H9 (cell line): ENCODE measurements at regions not wholly inside any gene's neighbourhood (a gene's known extent, or its start where the extent isn't known, plus 50 kb on each side); places are given as distances from the start of the nearest gene placed in this dataset.

ENCODE experiments used
- DNase-seq: peaks from one replicate; pipeline ENCODE4 v3.0.0-alpha.2; 2017
- H2AFZ ChIP-seq: one replicate; pipeline ENCODE4 v1.6.1; 2013; ENCODE audit warnings: mild to moderate bottlenecking, low read length, control low read depth, moderate library complexity
- H2AK5ac ChIP-seq: 2 replicates; pipeline ENCODE4 v1.6.1; 2013; ENCODE audit warnings: low read length, control low read depth, mixed read lengths; ENCODE audit not compliant: insufficient read length
- H2BK120ac ChIP-seq: one replicate; pipeline ENCODE4 v1.6.1; 2013; ENCODE audit warnings: low read depth, mild to moderate bottlenecking, low read length, control low read depth, inconsistent platforms; ENCODE audit not compliant: poor library complexity, severe bottlenecking
- H2BK12ac ChIP-seq: 2 replicates; pipeline ENCODE4 v1.6.1; 2013; ENCODE audit warnings: low read length, control low read depth, mixed read lengths, low read depth; ENCODE audit not compliant: insufficient read length
- H2BK15ac ChIP-seq: 2 replicates; pipeline ENCODE4 v1.6.1; 2013; ENCODE audit warnings: low read depth, low read length, control low read depth
- H2BK20ac ChIP-seq: one replicate; pipeline ENCODE4 v1.6.1; 2013; ENCODE audit warnings: low read depth, mild to moderate bottlenecking, low read length, control low read depth, inconsistent platforms; ENCODE audit not compliant: poor library complexity, severe bottlenecking
- H2BK5ac ChIP-seq: 2 replicates; pipeline ENCODE4 v1.6.1; 2013; ENCODE audit warnings: low read length, control low read depth, mixed read lengths; ENCODE audit not compliant: insufficient read length
- H3K14ac ChIP-seq: 2 replicates; pipeline ENCODE4 v1.6.1; 2013; ENCODE audit warnings: low read length, control low read depth; ENCODE audit not compliant: insufficient read depth
- H3K18ac ChIP-seq: 2 replicates; pipeline ENCODE4 v1.6.1; 2013; ENCODE audit warnings: low read depth, mild to moderate bottlenecking, mixed read lengths, low read length, control low read depth; ENCODE audit not compliant: insufficient read length
- H3K23ac ChIP-seq: 2 replicates; pipeline ENCODE4 v1.6.1; 2013; ENCODE audit warnings: low read length, control low read depth, mixed read lengths, low read depth; ENCODE audit not compliant: insufficient read length
- H3K23me2 ChIP-seq: 2 replicates; pipeline ENCODE4 v1.6.1; 2013; ENCODE audit warnings: low read depth, mild to moderate bottlenecking, mixed read lengths, low read length, control low read depth; ENCODE audit not compliant: insufficient read length, poor library complexity, severe bottlenecking
- H3K27ac ChIP-seq: 2 replicates; pipeline ENCODE4 v1.5.1; 2013; ENCODE audit warnings: low read length, control low read depth, mixed read lengths, low read depth; ENCODE audit not compliant: insufficient read length
- H3K27me3 ChIP-seq: 2 replicates; pipeline ENCODE4 v1.6.1; 2013; ENCODE audit warnings: low read length, control low read depth, inconsistent platforms; ENCODE audit not compliant: insufficient read depth
- H3K4ac ChIP-seq: 2 replicates; pipeline ENCODE4 v1.6.1; 2013; ENCODE audit warnings: low read depth, mild to moderate bottlenecking, control low read depth, inconsistent platforms, low read length, moderate library complexity
- H3K4me1 ChIP-seq: 2 replicates; pipeline ENCODE4 v1.6.1; 2013; ENCODE audit warnings: low read length, control low read depth, inconsistent platforms; ENCODE audit not compliant: insufficient read depth
- H3K4me2 ChIP-seq: 2 replicates; pipeline ENCODE4 v1.6.1; 2013; ENCODE audit warnings: low read length, control low read depth, mixed read lengths; ENCODE audit not compliant: insufficient read length, insufficient read depth
- H3K56ac ChIP-seq: 2 replicates; pipeline ENCODE4 v1.6.1; 2013; ENCODE audit warnings: low read depth, mild to moderate bottlenecking, mixed read lengths, low read length, control low read depth; ENCODE audit not compliant: insufficient read length
- H3K79me1 ChIP-seq: 2 replicates; pipeline ENCODE4 v1.6.1; 2013; ENCODE audit warnings: low read depth, mild to moderate bottlenecking, moderate library complexity, low read length, control low read depth, inconsistent platforms; ENCODE audit not compliant: insufficient read depth, poor library complexity, severe bottlenecking
- H3K79me2 ChIP-seq: 2 replicates; pipeline ENCODE4 v1.6.1; 2013; ENCODE audit warnings: low read length, control low read depth, inconsistent platforms; ENCODE audit not compliant: insufficient read depth
- H3K9ac ChIP-seq: 2 replicates; pipeline ENCODE4 v1.6.1; 2013; ENCODE audit warnings: low read length, control low read depth, mixed read lengths; ENCODE audit not compliant: insufficient read length; ENCODE audit errors: extremely low read depth
- H3K9me3 ChIP-seq: one replicate; pipeline ENCODE4 v1.6.1; 2013; ENCODE audit warnings: low read depth, low read length, inconsistent platforms; ENCODE audit not compliant: control insufficient read depth
- H3T11ph ChIP-seq: one replicate; pipeline ENCODE4 v1.6.1; 2013; ENCODE audit warnings: mild to moderate bottlenecking, low read length, control low read depth, inconsistent platforms
- H4K20me1 ChIP-seq: one replicate; pipeline ENCODE4 v1.6.1; 2013; ENCODE audit not compliant: control insufficient read depth, insufficient read length, insufficient read depth
- H4K5ac ChIP-seq: 2 replicates; pipeline ENCODE4 v1.6.1; 2013; ENCODE audit warnings: low read depth, mild to moderate bottlenecking, mixed read lengths, low read length, control low read depth; ENCODE audit not compliant: insufficient read length
- H4K8ac ChIP-seq: replicated peaks from 2 replicates; pipeline ENCODE4 v1.6.1; 2013; ENCODE audit warnings: low read length, control low read depth, mixed read lengths, low read depth; ENCODE audit not compliant: insufficient read length
- H4K91ac ChIP-seq: 2 replicates; pipeline ENCODE4 v1.6.1; 2013; ENCODE audit warnings: low read depth, mild to moderate bottlenecking, moderate library complexity, mixed read lengths, low read length, control low read depth; ENCODE audit not compliant: insufficient read length
- H3K27ac Mint-ChIP-seq, 3 experiments: 2 replicates in 2 of 3; 3 replicates in 1 of 3; pipeline ENCODE4 v1.8.0; 2020 to 2021; ENCODE audit warnings: mixed read lengths in 3 of 3, mild to moderate bottlenecking in 1 of 3, moderate library complexity in 1 of 3
- H3K27me3 Mint-ChIP-seq: 2 replicates; pipeline ENCODE4 v1.8.0; 2021; ENCODE audit warnings: low read depth, mild to moderate bottlenecking, moderate library complexity, mixed read lengths
- H3K36me3 Mint-ChIP-seq, 3 experiments: 2 replicates in 2 of 3; 3 replicates in 1 of 3; pipeline ENCODE4 v1.8.0; 2020 to 2021; ENCODE audit warnings: low read depth in 3 of 3, mixed read lengths in 3 of 3; ENCODE audit not compliant: insufficient read depth in 1 of 3
- H3K4me1 Mint-ChIP-seq, 2 experiments: 2 replicates each; pipeline ENCODE4 v1.8.0; 2020; ENCODE audit warnings: mixed read lengths in 2 of 2
- H3K4me3 Mint-ChIP-seq, 2 experiments: 2 replicates in 1 of 2; 3 replicates in 1 of 2; pipeline ENCODE4 v1.8.0; 2020 to 2021; ENCODE audit warnings: mild to moderate bottlenecking in 2 of 2, mixed read lengths in 2 of 2, moderate library complexity in 1 of 2
- H3K9me3 Mint-ChIP-seq, 2 experiments: 2 replicates in 1 of 2; 3 replicates in 1 of 2; pipeline ENCODE4 v1.8.0; 2020; ENCODE audit warnings: mild to moderate bottlenecking in 2 of 2, mixed read lengths in 2 of 2, moderate library complexity in 1 of 2
- WGBS: extraction: QIAGEN DNeasy Blood & Tissue Kit; methylation state at CpG from one replicate; pipeline ENCODE4 v1.1.7; 2013; ENCODE audit warnings: missing lambda C conversion rate, low lambda C conversion rate, mixed read lengths; ENCODE audit not compliant: insufficient read length; ENCODE audit errors: extremely low coverage; 5-methylcytosine and 5-hydroxymethylcytosine counted together
- TF ChIP-seq, protein P1 (sequence below): fragments of 200-600 bp; sonication (generic); conservative IDR thresholded peaks from 3 replicates; pipeline ENCODE4 v1.8.0; 2021; ENCODE audit warnings: antibody characterized with exemption, mild to moderate bottlenecking

DNA sequence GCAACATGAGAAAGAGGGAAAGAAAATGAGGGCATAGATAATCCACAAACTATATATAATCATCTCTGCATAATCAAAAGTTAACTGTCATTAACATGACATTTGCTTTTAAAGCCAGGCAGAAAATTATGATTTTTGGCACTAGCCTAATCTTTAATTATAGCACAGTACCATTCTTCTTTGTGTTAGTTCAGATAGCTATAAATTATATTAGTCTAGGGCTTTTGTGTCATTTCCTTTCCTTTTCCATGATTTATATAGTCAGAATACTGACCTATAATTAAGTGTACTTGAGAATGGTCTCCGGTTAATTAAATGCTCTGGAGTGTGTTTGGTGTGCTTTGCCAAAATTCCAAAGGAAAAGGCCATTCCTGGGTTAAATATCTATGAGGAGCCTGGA lies 441.9 kb upstream of the THRB start:
- no peaks in the 10 kb centered on the region for H4K20me1 ChIP-seq
- no peak overlapping the region for H2AK5ac ChIP-seq
- H2BK15ac ChIP-seq: no peak overlapping the region
- no peak overlapping the region for H4K91ac ChIP-seq
- no peak for DNase-seq
- no peaks in the 10 kb centered on the region for H3K23me2 ChIP-seq
- H2BK120ac ChIP-seq: no peak overlapping the region
- H3K27ac Mint-ChIP-seq: no peak overlapping the region
- no peaks in the 10 kb centered on the region for H3K9me3 Mint-ChIP-seq
- no peak overlapping the region for H3K23ac ChIP-seq
- no peak overlapping the region for H2BK12ac ChIP-seq
- no peak overlapping the region for H3K56ac ChIP-seq
- no peaks in the 10 kb centered on the region for H3K4me1 Mint-ChIP-seq
- no peak overlapping the region for H4K5ac ChIP-seq
- H3K4ac ChIP-seq: no peak overlapping the region
- H3K14ac ChIP-seq: no peak overlapping the region
- H2AFZ ChIP-seq: no peak overlapping the region
- H3K4me1 ChIP-seq: no peaks in the 10 kb centered on the region; the same call in 1 of the 2 replicates
- H3K4me2 ChIP-seq: no peak overlapping the region
- H3K18ac ChIP-seq: no peak overlapping the region
- no peak overlapping the region for H3T11ph ChIP-seq
- no peak overlapping the region for H2BK5ac ChIP-seq
- no peak overlapping the region for H3K4me3 Mint-ChIP-seq
- no peak overlapping the region for H3K9ac ChIP-seq
- H3K27me3 ChIP-seq: no peaks in the 10 kb centered on the region
- H3K79me2 ChIP-seq: no peaks in the 10 kb centered on the region
- no peaks in the 10 kb centered on the region for H3K27me3 Mint-ChIP-seq
- H3K9me3 ChIP-seq: no peaks in the 10 kb centered on the region
- no peak overlapping the region for H4K8ac ChIP-seq
- TF ChIP-seq, protein P1, sequence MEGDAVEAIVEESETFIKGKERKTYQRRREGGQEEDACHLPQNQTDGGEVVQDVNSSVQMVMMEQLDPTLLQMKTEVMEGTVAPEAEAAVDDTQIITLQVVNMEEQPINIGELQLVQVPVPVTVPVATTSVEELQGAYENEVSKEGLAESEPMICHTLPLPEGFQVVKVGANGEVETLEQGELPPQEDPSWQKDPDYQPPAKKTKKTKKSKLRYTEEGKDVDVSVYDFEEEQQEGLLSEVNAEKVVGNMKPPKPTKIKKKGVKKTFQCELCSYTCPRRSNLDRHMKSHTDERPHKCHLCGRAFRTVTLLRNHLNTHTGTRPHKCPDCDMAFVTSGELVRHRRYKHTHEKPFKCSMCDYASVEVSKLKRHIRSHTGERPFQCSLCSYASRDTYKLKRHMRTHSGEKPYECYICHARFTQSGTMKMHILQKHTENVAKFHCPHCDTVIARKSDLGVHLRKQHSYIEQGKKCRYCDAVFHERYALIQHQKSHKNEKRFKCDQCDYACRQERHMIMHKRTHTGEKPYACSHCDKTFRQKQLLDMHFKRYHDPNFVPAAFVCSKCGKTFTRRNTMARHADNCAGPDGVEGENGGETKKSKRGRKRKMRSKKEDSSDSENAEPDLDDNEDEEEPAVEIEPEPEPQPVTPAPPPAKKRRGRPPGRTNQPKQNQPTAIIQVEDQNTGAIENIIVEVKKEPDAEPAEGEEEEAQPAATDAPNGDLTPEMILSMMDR: no peak
- no peaks in the 10 kb centered on the region for H3K79me1 ChIP-seq
- WGBS: no CpG with 5 or more reads among the region's 1 CpG
- H3K27ac ChIP-seq: no peak overlapping the region
- H3K36me3 Mint-ChIP-seq: no peaks in the 10 kb centered on the region
- H2BK20ac ChIP-seq: no peak overlapping the region
